ENCODE measurements at regions not wholly inside any gene's neighbourhood (a gene's known extent, or its start where the extent isn't known, plus 50 kb on each side); places are given as distances from the start of the nearest gene placed in this dataset.

- no peak for DNase-seq
Observed at GRCh38 chr12:45553204-45553603, 176.3 kb upstream of the ARID2 start.

DNA sequence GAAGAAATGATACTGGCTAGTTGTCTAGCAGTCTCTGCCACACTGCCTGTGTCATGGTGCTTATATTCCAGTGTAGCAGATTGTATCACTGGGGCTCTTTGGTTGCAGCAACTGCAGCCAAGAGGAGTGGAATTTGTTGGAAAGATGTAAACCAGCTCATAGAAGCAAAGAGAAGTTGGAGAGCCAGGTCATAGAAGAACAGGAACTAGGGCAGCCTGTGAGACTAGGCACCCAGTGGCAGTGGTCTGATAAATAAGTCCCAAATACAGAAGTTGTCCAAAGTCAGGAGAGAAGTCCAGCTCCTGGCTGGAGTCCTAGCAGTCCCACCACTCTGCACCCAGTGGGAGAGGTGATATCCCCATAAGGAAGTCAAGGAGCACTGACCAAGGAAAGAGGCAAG lies 172.5 kb upstream of the ARID2 start:
- no peak for DNase-seq

GRCh38 chr12:45558353-45558752 lies 171.2 kb upstream of the ARID2 start:
- no peak for DNase-seq

DNA sequence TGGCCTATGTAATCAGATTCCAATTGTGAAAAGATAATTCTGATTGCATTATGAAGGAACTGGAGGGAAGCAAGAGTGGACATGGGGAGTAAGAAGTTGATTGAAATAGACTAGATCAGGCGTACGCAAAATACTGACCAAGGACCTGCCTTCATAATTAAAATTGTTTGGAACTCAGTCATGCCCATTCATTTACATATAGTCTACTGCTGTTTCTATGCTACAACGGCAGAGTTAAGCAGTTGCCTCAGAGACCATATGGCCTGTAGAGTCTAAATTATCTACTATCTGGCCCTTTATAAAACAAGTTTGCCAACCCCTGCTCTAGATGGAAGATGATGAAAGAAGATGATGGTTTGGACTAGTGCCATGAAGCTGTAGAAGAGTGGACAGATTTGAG lies 170.0 kb upstream of the ARID2 start:
- DNase-seq, result no peak

DNA sequence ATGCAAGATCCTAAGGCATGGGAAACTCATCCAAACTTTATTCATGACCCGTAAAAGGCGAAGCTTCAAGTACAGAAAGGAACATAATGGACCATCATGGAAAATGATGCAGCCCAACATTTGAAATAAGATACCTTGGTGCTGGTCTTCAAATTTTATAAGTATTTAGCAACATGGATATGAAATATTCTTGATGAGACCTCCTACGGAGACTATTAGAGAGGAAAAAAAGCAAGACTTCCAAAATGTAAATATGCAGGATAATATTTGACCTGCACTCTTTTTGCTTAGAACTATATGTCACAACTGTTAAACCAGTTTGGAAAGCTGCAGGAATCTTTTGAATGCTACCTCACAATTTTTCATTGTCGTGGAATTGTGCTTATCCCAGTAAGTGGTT lies 168.8 kb upstream of the ARID2 start:
- DNase-seq, result no peak

- no peak for DNase-seq
Observed at GRCh38 chr12:45561488-45561887, 168.0 kb upstream of the ARID2 start.

DNA sequence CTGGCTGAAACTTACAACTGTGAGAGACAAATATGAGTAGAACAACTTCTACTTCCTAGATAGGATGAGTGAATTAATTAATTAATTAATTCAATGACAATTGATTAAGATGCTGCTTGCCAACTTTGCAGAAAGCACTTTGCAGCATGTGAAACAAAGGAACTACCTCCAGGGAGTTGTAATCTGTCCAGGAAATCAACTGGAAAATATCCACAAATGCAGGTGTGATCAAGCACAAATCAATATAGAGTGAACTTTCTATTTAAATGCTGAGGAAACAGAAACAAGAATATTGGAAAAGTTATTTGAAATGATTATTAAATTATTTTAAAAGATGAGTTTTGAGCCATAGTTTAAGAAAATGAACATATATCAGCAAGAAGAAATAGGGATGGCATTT lies 163.9 kb upstream of the ARID2 start:
- DNase-seq, result no peak

DNA sequence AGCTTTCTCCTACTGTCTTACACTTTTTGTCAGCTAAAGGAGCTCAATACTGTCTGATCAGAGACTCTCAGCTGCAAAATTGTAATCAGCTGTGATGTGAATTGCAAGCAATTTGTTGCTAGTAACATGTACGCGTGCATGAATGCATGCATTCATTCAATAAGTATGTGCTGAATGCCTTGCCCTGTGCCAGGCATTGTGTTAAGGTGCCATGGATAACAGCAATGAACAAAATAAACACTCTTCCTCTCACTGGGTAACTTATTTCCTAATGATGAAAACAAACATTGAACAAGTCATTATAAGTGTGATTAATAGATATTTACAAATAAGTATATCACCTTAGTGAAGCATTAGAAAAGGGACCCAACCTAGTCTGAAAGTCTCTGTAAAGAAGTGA lies 163.2 kb upstream of the ARID2 start:
- no peak for DNase-seq

DNA sequence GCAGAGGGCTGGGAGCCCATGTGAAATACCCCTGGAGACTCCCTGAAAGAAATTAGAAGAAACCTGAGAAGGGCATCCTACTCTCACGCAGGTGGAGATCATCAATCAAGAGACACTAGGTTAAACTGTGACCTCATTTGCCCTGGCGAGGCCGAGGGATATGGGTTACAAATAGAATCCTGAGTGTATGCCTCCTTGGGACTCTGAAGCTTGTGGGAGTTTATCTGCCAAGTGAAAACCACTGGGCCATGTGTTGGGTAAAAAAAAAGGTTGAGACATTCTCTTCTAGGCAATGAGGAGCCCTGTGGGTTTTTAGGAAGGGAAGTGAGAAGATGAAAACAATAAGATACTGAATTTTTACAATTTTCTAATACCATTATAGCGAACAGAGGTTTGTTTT lies 160.7 kb upstream of the ARID2 start:
- no peak for DNase-seq

- no peak for DNase-seq
Observed at GRCh38 chr12:45570501-45570900, 159.0 kb upstream of the ARID2 start.

DNA sequence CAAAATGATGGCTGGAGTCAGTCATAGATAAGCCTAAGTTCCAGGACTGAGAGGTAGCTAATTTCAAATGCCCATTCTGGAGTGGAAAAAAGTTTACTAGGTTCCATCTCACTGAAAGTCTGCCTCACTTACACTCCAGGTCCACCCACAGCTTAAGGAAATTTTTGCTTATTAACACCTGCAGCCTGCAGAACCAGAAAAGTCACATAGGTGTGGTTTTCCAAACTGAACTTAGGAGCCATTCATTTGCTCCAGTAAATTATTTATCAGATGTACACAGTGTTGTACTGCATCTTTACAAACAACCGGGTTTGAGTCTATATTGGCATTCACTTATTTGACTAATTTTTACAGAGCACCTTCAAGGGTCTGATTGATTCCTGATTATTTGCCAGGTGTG lies 157.4 kb upstream of the ARID2 start:
- no peak for DNase-seq

- no peak for DNase-seq
Observed at GRCh38 chr12:45575417-45575816, 154.1 kb upstream of the ARID2 start.

DNA sequence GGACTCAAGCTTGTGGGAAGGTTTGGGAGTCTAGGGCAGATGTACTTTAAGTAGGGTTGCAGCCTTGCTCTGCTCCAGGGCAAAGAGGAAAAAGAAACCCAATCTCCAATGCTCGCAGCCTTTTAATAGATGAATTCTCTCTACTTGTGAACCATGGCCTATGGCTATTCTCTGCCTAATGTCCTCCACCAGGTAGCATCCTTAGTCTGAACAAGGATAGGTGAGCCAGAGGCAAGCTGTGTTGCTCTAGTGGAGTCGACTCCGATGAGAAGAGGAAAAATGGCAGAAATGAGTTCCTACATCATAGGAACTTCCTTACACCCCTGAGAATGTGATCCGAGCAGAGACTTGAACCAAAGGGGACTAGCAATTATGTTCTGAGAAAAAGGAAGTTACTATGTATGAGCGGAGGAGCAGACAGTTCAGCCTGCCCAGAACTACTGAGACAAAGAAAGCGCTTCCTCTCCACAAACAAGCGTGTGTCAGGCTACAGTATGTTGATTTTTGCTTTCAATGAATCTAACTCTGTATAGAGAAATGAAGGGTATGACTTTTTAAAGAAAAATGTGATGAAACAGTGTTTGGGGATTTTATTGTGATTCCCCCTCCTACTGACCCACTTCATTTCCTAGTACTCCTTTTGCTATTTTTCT lies 153.6 kb upstream of the ARID2 start:
- DNase-seq, result no peak

GRCh38 chr12:45577844-45578399 lies 151.6 kb upstream of the ARID2 start:
- no peak for DNase-seq

GRCh38 chr12:45580356-45580969 lies 149.0 kb upstream of the ARID2 start:
- no peak for DNase-seq

- no peak for DNase-seq
Observed at GRCh38 chr12:45581112-45581511, 148.4 kb upstream of the ARID2 start.

DNA sequence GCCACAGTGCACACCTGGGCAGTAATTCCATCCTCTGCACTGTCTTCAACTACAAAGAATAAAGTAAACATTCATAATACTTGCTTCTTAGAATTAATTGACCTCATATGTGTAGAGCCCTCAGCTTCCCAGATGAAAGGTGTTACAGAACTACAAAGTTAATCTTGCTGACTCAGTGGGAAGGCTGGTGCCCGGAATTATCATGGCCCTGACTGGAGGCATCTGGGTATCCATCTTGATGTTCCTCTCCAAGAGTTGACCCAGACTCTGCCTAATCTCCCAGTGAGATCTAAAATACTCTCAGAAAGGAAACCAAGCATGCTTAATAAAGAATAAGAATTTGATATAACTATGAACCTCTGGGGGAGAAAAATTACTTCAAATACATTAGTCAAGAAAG lies 147.0 kb upstream of the ARID2 start:
- no peak for DNase-seq

DNA sequence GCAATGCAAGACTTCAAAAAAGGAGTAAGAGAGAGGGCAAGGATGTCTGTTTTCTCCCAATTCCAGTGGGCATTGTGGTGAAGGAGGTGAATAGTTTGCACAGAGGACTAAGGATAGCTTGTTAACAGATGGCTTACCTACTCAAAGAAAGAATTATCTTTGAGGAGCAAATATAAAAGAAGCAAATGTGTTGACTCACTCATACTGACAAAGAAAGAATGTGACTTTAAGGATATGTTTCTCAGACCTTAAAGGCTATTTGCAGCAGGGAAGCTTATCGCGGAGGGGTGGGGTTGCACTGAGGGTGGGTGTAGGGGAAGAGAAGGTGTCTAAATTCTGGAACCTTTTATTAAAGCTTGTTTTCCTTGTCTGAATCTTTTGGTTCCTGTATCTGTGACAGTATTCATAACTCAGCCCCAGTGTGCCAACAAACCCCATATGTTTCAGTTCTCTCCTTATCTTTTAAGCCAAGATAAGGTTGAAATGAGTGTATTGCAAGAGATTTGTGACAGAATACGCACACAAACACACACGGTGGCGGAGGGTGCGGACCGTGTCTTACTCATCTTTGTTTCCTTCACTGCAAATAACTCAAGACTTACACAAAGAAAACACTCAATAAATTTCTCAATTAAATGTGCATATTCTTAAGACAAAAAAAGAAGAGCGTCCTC lies 146.4 kb upstream of the ARID2 start:
- DNase-seq, result no peak

GRCh38 chr12:45584336-45584735 lies 145.2 kb upstream of the ARID2 start:
- no peak for DNase-seq

GRCh38 chr12:45585522-45586230 lies 143.8 kb upstream of the ARID2 start:
- no peak for DNase-seq

- DNase-seq, result no peak
Observed at GRCh38 chr12:45586486-45586885, 143.0 kb upstream of the ARID2 start.

DNA sequence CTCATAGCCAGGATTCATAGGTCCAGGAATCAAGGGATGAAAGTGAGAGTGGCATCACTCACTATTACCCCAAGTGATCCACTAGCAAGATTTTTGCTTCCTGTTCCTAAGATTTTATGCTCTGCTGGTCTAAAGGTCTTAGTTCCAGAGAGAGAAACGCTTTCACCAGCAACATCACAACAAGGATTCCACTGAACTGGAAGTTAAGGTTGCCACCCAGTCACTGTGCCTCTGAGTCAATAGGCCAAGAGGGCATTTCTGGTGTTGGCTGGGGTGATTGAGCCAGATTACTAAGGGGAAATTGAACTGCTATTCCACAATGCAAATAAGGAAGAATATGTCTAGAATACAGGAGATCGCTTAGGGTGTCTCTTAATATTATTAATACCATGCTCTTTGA lies 142.5 kb upstream of the ARID2 start:
- no peak for DNase-seq

GRCh38 chr12:45587877-45588533 lies 141.5 kb upstream of the ARID2 start:
- DNase-seq, result no peak
